Dendritic cell treated with granulocyte-macrophage colony-stimulating factor and Interleukin-4, amounts not matched to agents 40 ng/mL and 50 ng/mL, for 4 days (primary cell): ENCODE measurements at regions not wholly inside any gene's neighbourhood (a gene's known extent, or its start where the extent isn't known, plus 50 kb on each side); places are given as distances from the start of the nearest gene placed in this dataset.

ENCODE experiments used
- H3K27ac Mint-ChIP-seq: one replicate; pipeline ENCODE4 v1.8.0; 2022; ENCODE audit warnings: mild to moderate bottlenecking, mixed read lengths
- H3K27me3 Mint-ChIP-seq: one replicate; pipeline ENCODE4 v1.8.0; 2022; ENCODE audit warnings: mild to moderate bottlenecking, mixed read lengths
- H3K36me3 Mint-ChIP-seq: one replicate; pipeline ENCODE4 v1.8.0; 2022; ENCODE audit warnings: low read depth, mixed read lengths
- H3K4me1 Mint-ChIP-seq: one replicate; pipeline ENCODE4 v1.8.0; 2022; ENCODE audit warnings: low read depth, mixed read lengths
- H3K4me3 Mint-ChIP-seq: one replicate; pipeline ENCODE4 v1.8.0; 2022; ENCODE audit warnings: mild to moderate bottlenecking, moderate library complexity, mixed read lengths
- H3K9me3 Mint-ChIP-seq: one replicate; pipeline ENCODE4 v1.8.0; 2022; ENCODE audit warnings: mixed read lengths
- intact Hi-C: fragments of 100-400 bp; cut with micrococcal nuclease; formaldehyde crosslinking; loops from one replicate; pipeline ENCODE4 v1.15.0; 2022

- H3K36me3 Mint-ChIP-seq: no peaks in the 10 kb centered on the region
- H3K4me1 Mint-ChIP-seq: peaks cover 10% of the 10 kb centered on the region
- H3K9me3 Mint-ChIP-seq: peaks cover 16% of the 10 kb centered on the region
- no peak overlapping the region for H3K27ac Mint-ChIP-seq
- H3K4me3 Mint-ChIP-seq: no peak overlapping the region
- intact Hi-C loops: no loop called here
- no peaks in the 10 kb centered on the region for H3K27me3 Mint-ChIP-seq
These were observed 798.1 kb upstream of the LRRC4C start for GRCh38 chr11:42257534-42257933.

DNA sequence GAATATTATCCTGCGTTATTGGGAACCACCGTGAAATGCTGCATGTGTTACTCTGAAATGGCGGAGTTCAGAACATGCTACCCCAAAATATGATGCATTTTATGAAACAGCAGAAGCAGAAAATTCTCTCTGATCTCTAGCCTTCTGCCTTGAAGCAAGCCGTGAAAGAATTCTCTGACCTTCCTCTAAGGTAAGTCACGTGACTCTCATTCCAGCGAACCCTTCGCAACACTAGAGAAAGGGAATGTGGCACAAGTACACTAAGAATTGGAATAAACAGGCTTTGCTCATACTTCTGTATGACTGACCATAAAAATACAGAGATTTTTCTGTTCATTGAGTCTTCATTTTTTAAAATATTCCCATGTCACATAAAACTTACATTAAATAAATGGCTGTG is 805.6 kb upstream of the LRRC4C start:
- Mint-ChIP-seq H3K36me3 (no peaks in the 10 kb centered on the region), H3K27me3 (no peaks in the 10 kb centered on the region), H3K4me1 (no peaks in the 10 kb centered on the region), H3K27ac (no peak overlapping the region), H3K4me3 (no peak overlapping the region), H3K9me3 (no peaks in the 10 kb centered on the region)
- intact Hi-C loops: no loop called here

GRCh38 chr11:42271306-42271705 is 811.9 kb upstream of the LRRC4C start:
- no peaks in the 10 kb centered on the region for H3K4me1 Mint-ChIP-seq
- H3K36me3 Mint-ChIP-seq: no peaks in the 10 kb centered on the region
- H3K4me3 Mint-ChIP-seq: no peak overlapping the region
- H3K27me3 Mint-ChIP-seq: no peaks in the 10 kb centered on the region
- H3K27ac Mint-ChIP-seq: no peak overlapping the region
- intact Hi-C loops: no loop called here
- H3K9me3 Mint-ChIP-seq: peaks cover 24% of the 10 kb centered on the region

GRCh38 chr11:42273977-42274376 is 814.5 kb upstream of the LRRC4C start:
- no peak overlapping the region for H3K27ac Mint-ChIP-seq
- intact Hi-C loops: no loop called here
- no peaks in the 10 kb centered on the region for H3K27me3 Mint-ChIP-seq
- no peaks in the 10 kb centered on the region for H3K36me3 Mint-ChIP-seq
- H3K9me3 Mint-ChIP-seq: peaks cover 31% of the 10 kb centered on the region
- H3K4me3 Mint-ChIP-seq: no peak overlapping the region
- no peaks in the 10 kb centered on the region for H3K4me1 Mint-ChIP-seq

- H3K4me3 Mint-ChIP-seq: no peak overlapping the region
- intact Hi-C loops: no loop called here
- H3K27me3 Mint-ChIP-seq: no peaks in the 10 kb centered on the region
- H3K4me1 Mint-ChIP-seq: no peaks in the 10 kb centered on the region
- no peaks in the 10 kb centered on the region for H3K36me3 Mint-ChIP-seq
- H3K27ac Mint-ChIP-seq: no peak overlapping the region
- H3K9me3 Mint-ChIP-seq: no peaks in the 10 kb centered on the region
These were observed 837.5 kb upstream of the LRRC4C start for GRCh38 chr11:42296910-42297309.

DNA sequence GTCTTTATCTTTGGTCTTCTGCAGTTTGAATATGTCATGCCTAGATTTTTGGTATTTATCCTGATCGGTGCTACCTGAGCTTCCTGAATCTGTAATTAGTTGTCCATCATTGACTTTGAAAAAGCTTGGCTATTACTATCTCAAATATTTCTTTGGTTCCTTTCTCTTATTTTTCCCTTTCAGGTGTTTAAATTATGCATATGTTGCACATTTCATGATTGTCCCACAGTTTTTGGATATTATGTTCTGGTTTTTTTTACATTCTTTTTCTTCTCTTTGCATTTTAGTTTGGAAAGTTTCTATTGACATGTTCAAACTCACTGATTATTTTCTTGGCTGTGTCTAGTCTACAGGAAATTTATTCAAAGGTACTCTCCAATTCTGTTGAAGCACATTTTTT is 840.3 kb upstream of the LRRC4C start:
- Mint-ChIP-seq H3K27ac (no peak overlapping the region), H3K4me1 (no peaks in the 10 kb centered on the region), H3K9me3 (no peaks in the 10 kb centered on the region), H3K36me3 (no peaks in the 10 kb centered on the region), H3K27me3 (no peaks in the 10 kb centered on the region), H3K4me3 (no peak overlapping the region)
- intact Hi-C loops: no loop called here

DNA sequence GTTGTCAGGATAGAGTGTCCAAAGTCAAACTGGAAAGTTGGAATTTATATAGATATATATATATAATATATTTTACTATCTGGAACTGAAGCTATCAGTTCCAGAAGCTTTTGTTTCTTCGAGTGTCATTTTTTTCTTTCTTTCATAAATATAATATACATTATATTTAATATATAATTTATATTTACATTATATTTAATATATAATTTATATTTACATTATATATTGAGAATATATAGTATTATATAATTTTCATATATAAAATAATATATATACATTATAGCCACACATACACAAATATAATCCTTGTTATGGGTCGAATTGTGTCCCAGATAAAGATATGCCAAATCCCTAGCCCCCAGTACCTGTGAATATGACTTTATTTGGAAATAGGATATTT is 842.3 kb upstream of the LRRC4C start:
- Mint-ChIP-seq H3K4me3 (no peak overlapping the region), H3K27ac (no peak overlapping the region), H3K36me3 (no peaks in the 10 kb centered on the region), H3K9me3 (no peaks in the 10 kb centered on the region), H3K4me1 (no peaks in the 10 kb centered on the region), H3K27me3 (no peaks in the 10 kb centered on the region)
- intact Hi-C loops: no loop called here

- Mint-ChIP-seq H3K36me3 (no peaks in the 10 kb centered on the region), H3K9me3 (peaks cover 8% of the 10 kb centered on the region), H3K27me3 (no peaks in the 10 kb centered on the region), H3K4me1 (no peaks in the 10 kb centered on the region), H3K4me3 (no peak overlapping the region), H3K27ac (no peak overlapping the region)
- intact Hi-C loops: no loop called here
These were observed 852.1 kb upstream of the LRRC4C start for GRCh38 chr11:42311514-42311913.

GRCh38 chr11:42311944-42312343 is 852.5 kb upstream of the LRRC4C start:
- Mint-ChIP-seq H3K27me3 (no peaks in the 10 kb centered on the region), H3K4me3 (no peak overlapping the region), H3K4me1 (no peaks in the 10 kb centered on the region), H3K36me3 (no peaks in the 10 kb centered on the region), H3K27ac (no peak overlapping the region), H3K9me3 (peaks cover 8% of the 10 kb centered on the region)
- intact Hi-C loops: no loop called here

DNA sequence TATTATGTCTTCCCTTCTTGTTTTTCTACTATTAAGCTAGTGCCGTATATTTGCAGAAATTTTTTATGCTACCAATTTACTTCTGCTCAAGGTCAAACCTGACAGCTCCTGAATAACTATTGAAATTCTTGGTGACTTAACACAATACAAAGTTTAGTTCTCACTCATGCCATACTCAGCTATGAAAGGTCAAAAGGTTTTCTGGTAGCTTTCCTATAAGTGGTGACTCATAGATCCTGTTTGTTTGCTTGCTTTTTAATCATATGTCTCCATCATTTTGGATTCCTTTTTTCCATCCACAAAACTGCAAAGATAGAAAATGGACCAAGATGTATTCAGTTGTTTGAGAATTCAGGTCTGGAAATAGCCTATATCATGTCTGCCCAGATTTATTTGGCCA is 855.8 kb upstream of the LRRC4C start:
- Mint-ChIP-seq H3K36me3 (no peaks in the 10 kb centered on the region), H3K9me3 (peaks cover 8% of the 10 kb centered on the region), H3K27ac (no peak overlapping the region), H3K4me3 (no peak overlapping the region), H3K27me3 (no peaks in the 10 kb centered on the region), H3K4me1 (no peaks in the 10 kb centered on the region)
- intact Hi-C loops: no loop called here

DNA sequence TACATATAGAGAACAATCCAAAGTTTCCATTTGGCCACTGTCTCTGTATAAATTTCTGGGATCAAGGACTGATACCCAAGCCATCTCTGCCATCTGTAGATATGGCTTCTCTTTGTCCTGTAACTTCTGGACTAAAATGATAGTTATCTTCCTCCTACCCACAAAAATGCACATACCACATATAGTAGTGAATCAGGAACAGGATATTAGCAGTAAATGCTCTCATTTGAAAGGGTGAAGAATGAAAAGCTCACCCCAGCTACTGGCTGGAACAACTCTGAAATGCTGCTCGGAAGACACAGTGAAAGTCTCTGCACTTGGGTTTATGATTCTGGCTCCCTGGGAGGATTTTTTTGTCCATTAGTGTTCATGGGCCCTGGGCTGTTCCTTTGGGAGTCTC is 856.4 kb upstream of the LRRC4C start:
- intact Hi-C loops: no loop called here
- Mint-ChIP-seq H3K36me3 (no peaks in the 10 kb centered on the region), H3K27ac (no peak overlapping the region), H3K27me3 (no peaks in the 10 kb centered on the region), H3K4me1 (no peaks in the 10 kb centered on the region), H3K4me3 (no peak overlapping the region), H3K9me3 (peaks cover 8% of the 10 kb centered on the region)

DNA sequence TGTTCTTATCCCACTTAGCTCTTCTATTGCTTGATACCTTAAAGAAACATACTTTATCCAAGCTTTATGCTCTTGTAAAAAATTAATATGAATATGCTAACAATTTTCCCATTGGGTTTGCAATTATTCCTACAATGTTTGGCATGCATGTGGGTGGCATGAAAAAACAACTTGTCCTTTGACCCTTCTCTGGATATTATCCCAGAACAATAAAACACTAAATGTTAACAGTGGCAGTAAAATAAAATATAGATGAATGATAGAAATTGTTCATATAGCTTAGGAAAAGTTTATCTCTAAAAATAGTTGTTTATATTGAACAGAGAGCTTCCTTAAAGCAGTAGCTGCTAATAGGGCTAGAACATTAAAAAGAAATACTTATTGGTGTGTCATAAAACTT is 860.5 kb upstream of the LRRC4C start:
- Mint-ChIP-seq H3K36me3 (no peaks in the 10 kb centered on the region), H3K9me3 (peaks cover 2% of the 10 kb centered on the region), H3K27me3 (no peaks in the 10 kb centered on the region), H3K27ac (no peak overlapping the region), H3K4me3 (no peak overlapping the region), H3K4me1 (no peaks in the 10 kb centered on the region)
- intact Hi-C loops: no loop called here

DNA sequence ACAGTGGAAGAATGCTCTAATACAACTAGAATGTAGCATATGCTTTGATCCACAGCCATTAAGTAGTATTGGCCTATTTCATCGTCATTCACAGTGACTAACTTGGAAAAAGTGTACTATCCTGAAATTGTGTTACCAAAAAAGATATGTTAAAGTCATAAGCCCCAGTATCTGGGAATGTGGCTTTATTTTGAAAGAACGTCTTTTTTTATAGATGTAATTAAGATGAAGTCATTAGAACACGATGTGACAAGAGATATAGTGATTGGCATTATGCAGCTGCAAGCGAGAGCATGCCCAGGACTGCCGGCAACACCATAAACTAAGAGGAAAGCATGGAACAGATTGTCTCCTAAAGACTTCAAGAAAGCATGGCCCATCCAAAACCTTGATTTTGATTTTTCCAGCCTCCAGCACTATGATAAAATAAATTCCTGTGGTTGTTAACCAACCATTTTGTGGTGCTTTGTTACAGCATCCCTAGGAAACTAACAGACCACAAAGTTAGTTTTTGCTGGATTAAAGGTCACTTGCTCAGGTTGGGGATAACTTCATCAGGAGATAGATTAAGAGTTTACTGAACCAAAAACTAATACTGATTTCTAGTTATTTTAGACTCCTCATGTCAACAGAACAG is 870.6 kb upstream of the LRRC4C start:
- intact Hi-C loops: no loop called here
- H3K4me1 Mint-ChIP-seq: no peaks in the 10 kb centered on the region
- H3K27ac Mint-ChIP-seq: no peak overlapping the region
- H3K36me3 Mint-ChIP-seq: no peaks in the 10 kb centered on the region
- no peak overlapping the region for H3K4me3 Mint-ChIP-seq
- no peaks in the 10 kb centered on the region for H3K27me3 Mint-ChIP-seq
- H3K9me3 Mint-ChIP-seq: peaks cover 28% of the 10 kb centered on the region

DNA sequence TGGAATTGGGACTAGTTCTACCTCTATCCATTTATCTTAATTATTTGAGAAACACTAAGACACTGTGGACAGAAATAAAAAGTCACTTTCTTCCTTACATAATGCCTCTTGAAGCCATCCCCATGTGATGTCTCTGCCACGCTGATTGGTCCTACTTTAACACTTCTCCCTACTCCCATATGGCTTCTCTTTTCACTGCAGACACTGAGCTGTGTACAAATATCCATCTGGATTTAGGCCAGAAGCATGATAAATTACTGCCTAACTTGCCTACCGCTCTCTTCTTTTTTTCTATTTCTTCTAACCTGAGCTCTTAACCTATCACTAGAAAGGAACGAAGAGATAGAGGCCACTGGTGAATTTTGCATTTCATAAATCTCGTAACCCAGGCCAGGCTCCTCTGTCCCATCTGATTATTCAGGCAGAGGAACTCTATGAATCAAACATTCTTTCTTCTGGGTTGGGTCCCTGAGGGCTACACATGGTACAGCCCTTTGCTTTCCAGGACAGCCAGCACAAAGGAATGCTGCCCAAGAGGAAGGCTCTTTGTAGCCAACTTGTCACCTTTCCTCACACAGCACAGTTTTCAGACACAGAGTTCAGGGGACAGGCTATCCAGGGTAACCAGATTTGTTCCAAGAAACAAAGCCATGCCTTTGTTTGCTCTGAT is 878.5 kb upstream of the LRRC4C start:
- Mint-ChIP-seq H3K27ac (no peak overlapping the region), H3K9me3 (peaks cover 21% of the 10 kb centered on the region), H3K27me3 (no peaks in the 10 kb centered on the region), H3K4me1 (no peaks in the 10 kb centered on the region), H3K36me3 (no peaks in the 10 kb centered on the region), H3K4me3 (no peak overlapping the region)
- intact Hi-C loops: no loop called here

DNA sequence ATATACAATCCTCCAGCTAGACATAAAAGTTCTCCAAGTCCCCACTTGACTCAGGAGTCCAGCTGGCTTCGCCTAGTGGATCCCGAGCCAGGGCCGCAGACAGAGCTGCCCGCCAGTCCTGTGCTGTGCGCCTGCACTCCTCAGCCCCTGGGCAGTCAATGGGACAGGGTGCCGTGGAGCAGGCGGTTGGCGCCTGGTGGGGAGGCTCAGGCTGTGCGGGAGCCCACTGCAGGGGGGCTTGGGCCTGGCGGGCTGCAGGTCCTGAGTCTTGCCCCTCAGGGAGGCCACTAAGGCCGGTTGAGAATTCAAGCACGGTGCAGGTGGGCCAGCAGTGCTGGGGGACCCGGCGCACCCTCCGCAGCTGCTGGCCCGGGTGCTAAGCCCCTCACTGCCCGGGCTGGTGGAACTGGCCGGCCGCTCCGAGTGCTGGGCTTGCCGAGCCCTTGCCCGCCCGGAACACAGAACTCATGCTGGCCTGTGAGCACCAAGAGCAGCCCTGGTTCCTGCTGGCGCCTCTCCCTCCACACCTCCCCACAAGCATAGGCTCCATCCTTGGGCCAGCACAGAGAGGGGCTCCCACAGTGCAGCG is 884.8 kb upstream of the LRRC4C start:
- intact Hi-C loops: no loop called here
- H3K27me3 Mint-ChIP-seq: no peaks in the 10 kb centered on the region
- H3K27ac Mint-ChIP-seq: no peak overlapping the region
- peaks cover 9% of the 10 kb centered on the region for H3K9me3 Mint-ChIP-seq
- no peaks in the 10 kb centered on the region for H3K4me1 Mint-ChIP-seq
- no peaks in the 10 kb centered on the region for H3K36me3 Mint-ChIP-seq
- no peak overlapping the region for H3K4me3 Mint-ChIP-seq
